Suppressor macrophage treated with lipopolysaccharide for 1 hour (primary cell): ENCODE measurements at regions not wholly inside any gene's neighbourhood (a gene's known extent, or its start where the extent isn't known, plus 50 kb on each side); places are given as distances from the start of the nearest gene placed in this dataset.
"Not testable (repeated sequence)": the region's sequence is repeated elsewhere in the genome, so short reads cannot be mapped to it uniquely, and the experiment has no call there.

Experiments
- DNase-seq, 3 donors: peaks; one replicate each; pipeline ENCODE4 v3.0.0-alpha.2; 2020 to 2022

- DNase-seq = no peak
Measured at GRCh38 chr18:34491719-34492118, 218.4 kb upstream of the DTNA start.

GRCh38 chr18:34492652-34493051 is 217.4 kb upstream of the DTNA start:
- no peak for DNase-seq

- DNase-seq = peak; percentile 82 to 89 (median 88)
Measured at GRCh38 chr18:34493099-34493544, 217.0 kb upstream of the DTNA start.

- peak; percentile 45 to 79 (median 67) for DNase-seq
Measured at GRCh38 chr18:34493566-34494358, 216.3 kb upstream of the DTNA start.

GRCh38 chr18:34494359-34494696 is 215.8 kb upstream of the DTNA start:
- no peak for DNase-seq

- peak; percentile 51 to 76 (median 64) for DNase-seq
Measured at GRCh38 chr18:34495506-34495905, 214.6 kb upstream of the DTNA start.

- no peak for DNase-seq
Measured at GRCh38 chr18:34501553-34501952, 208.5 kb upstream of the DTNA start.

- DNase-seq = no peak
Measured at GRCh38 chr18:34506198-34506597, 203.9 kb upstream of the DTNA start.

- DNase-seq = no peak
Measured at GRCh38 chr18:34509163-34509562, 200.9 kb upstream of the DTNA start.

GRCh38 chr18:34509879-34510586 is 200.1 kb upstream of the DTNA start:
- no peak for DNase-seq

- DNase-seq = no peak
Measured at GRCh38 chr18:34510926-34511325, 199.2 kb upstream of the DTNA start.

- DNase-seq = no peak
Measured at GRCh38 chr18:34511435-34511834, 198.7 kb upstream of the DTNA start.

- DNase-seq = no peak
Measured at GRCh38 chr18:34511879-34512278, 198.2 kb upstream of the DTNA start.

- DNase-seq = peak in 1 of 3 donors; percentile 12
Measured at GRCh38 chr18:34514238-34514637, 195.9 kb upstream of the DTNA start.

- DNase-seq = no peak
Measured at GRCh38 chr18:34514957-34515356, 195.1 kb upstream of the DTNA start.

GRCh38 chr18:34516355-34516754 is 193.7 kb upstream of the DTNA start:
- not testable (repeated sequence) for DNase-seq

GRCh38 chr18:34516996-34517395 is 193.1 kb upstream of the DTNA start:
- not testable (repeated sequence) for DNase-seq

- DNase-seq = no peak
Measured at GRCh38 chr18:34521040-34521439, 189.1 kb upstream of the DTNA start.

GRCh38 chr18:34522603-34523002 is 187.5 kb upstream of the DTNA start:
- DNase-seq = no peak

GRCh38 chr18:34525244-34525643 is 184.9 kb upstream of the DTNA start:
- no peak for DNase-seq

GRCh38 chr18:34528177-34528576 is 181.9 kb upstream of the DTNA start:
- DNase-seq = peak in 2 of 3 donors; percentile 4 to 8

- DNase-seq = no peak
Measured at GRCh38 chr18:34529358-34530335, 180.5 kb upstream of the DTNA start.

- DNase-seq = no peak
Measured at GRCh38 chr18:34531110-34531509, 179.0 kb upstream of the DTNA start.
